ENCODE measurements at regions not wholly inside any gene's neighbourhood (a gene's known extent, or its start where the extent isn't known, plus 50 kb on each side); places are given as distances from the start of the nearest gene placed in this dataset.
"Not testable (repeated sequence)": the region's sequence is repeated elsewhere in the genome, so short reads cannot be mapped to it uniquely, and the experiment has no call there.

DNA sequence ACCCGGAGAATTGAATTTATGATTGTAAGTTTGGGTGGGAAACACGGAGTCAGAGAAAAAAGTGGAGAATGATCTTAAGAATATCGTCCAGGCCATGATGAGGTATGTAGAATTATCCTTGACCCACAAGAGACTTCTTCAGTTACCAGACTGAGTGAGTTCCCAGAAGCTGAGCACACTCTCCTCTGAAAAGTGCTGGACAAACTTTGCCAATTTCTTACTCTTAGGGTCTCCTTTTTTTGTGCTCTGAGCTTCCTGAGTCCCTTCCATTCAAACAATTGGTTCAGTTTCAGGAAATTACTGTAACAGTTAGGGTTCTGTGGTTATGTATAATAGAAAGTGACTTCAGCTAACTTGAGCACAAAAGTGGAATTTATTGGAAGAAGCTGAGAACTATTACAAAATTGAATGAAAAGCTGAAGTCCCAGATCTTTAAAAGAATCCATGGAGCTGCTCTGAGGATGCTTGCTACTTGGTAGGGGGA, 50.6 kb upstream of the EHBP1 start:
- DNase-seq = no peak

DNA sequence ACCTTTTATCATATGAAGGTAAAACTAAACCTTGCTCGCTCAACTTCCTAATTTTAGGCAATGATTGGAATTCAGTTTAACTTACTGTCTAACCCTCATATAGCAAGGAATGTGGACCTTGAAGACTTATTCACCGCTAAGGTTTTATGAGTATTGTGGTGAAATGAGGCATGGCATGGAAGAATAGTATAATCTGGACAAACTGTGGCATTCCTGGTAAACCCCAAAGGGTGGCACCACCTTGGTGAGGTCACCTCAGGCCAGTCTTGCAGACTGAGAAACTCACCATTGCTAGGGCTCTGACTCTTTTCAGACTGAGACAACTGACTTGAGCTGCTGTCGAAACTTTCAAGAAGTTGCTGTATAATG, 51.1 kb upstream of the EHBP1 start:
- no peak for DNase-seq

DNA sequence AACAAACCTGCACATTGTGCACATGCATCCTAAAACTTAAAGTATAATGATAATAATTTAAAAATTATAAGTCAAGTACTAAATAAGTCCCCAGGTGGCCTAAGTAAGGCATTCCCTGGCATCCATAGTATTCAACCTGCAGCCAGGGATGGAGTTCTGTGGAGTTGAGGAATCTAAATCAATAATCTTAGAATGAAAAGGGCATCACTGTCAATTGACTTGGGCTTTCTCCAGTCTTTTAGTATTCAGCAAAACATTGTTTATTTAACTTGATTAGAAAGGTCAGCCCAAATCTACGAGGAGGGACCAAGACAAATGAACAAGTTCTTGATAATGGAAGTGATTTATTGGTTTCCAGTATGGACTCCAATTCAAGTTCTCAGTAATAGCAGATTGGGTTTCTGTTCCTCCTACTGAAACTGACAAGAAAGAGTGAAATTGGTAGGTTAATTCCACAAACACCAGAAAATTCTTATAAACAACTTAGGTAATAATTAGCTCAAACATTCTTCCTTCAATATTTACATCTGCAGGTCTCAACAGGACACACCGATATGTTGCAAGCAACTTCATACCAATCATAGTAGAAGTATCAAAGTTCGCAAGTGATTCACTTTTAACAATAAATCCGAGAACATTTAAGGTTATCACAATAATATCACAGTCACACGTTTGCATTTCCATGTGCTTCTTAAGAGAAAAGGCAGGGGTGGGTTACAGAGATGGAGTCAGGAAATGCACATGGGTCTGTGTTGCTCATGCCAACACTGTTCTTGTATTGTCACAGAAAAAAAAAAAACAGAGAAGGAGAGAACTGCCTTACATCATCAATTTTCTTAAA, 51.7 kb upstream of the EHBP1 start:
- no peak for DNase-seq

DNA sequence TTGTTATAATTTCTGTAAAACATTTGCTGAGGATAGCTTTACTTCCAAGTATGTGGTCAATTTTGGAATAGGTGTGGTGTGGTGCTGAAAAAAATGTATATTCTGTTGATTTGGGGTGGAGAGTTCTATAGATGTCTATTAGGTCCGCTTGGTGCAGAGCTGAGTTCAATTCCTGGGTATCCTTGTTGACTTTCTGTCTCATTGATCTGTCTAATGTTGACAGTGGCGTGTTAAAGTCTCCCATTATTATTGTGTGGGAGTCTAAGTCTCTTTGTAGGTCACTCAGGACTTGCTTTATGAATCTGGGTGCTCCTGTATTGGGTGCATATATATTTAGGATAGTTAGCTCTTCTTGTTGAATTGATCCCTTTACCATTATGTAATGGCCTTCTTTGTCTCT, 56.4 kb upstream of the EHBP1 start:
- not testable (repeated sequence) for DNase-seq

DNA sequence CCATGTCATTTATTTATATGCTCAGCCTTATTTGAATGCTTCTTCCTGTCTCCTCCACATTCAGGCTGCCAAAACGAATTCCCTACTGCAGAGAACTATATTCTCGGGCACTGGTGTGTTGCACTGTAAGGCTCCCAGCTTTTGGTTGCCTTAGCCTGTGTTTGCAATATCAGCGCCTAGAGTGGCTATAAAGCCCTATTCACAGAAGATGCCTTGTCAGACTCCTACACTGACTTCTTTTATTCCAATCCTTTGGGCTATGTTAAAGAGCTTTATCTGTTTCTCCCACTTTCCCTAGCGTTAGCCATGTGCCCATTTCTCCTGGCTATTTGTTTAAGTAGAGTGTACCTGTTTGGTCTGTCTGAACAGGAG, 62.4 kb upstream of the EHBP1 start:
- DNase-seq = no peak

DNA sequence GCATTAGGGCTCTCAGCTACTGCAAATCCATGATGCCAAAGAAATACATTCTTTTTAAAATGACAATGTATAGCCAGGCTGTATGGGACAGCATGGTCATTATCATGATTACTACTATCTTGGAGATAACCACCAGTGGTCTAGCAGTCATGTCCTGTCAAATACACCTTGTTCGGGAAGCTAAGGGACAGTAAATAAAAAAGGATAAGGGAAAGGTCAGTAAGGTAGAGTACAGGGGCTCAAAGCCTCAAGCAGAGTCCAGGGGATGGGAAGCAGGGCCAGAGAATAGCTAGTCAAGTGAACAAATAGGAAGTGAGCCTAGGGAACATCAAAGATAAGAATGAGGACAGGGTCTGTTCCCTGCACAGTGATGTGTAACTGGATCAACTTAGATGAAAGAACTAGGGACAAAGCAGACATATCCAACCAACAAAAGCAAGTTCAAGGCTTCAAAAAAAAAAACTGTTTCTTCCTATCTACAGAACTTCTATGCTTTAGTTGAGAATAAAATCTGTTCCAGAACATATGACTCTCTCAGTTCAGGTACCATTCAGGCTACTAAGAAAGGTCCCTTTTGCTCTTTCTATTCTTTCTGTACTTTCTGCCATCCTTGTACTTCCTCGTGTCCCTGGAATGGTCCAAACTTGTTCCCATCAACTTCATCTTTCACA, 62.9 kb upstream of the EHBP1 start:
- no peak for DNase-seq

DNA sequence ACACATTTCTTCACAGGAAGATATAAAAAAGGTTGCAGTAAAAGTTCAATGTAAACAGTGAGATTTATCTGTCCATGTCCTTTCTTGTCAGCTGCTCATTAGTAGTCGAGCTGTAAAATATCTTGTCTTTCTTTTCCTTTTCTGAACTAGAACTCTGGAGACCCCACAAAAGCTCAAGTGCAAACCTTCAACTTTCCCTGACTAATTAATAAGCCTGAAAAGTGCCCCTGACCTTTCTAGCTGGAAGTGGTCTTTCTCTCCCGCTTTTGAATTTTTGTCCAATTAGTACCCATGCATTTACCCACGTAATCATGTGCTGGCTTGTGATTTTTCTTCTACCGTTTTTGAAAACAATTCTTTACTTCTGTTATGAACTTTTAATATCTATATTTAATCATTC, 63.6 kb upstream of the EHBP1 start:
- no peak for DNase-seq

DNA sequence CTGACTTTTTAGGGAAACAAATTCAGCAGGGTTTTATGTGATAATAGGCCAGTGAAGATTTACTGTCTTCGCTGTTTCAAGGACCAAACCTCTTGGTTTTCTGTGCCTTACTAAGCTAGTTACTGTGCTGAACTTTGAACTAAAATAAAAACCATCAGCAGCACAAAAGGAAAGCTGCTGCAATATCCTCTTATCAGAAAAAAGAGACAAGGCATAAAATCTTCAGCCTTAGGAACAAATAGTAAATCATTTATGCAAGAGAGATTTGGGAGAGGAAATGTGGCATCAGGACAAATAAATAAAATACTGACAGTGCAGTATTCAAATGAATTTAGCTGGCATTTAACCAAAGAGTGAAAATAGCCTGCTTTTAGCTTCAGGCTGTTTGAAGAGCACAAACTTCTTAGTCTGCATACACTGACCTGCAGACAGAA, 64.1 kb upstream of the EHBP1 start:
- no peak for DNase-seq

DNA sequence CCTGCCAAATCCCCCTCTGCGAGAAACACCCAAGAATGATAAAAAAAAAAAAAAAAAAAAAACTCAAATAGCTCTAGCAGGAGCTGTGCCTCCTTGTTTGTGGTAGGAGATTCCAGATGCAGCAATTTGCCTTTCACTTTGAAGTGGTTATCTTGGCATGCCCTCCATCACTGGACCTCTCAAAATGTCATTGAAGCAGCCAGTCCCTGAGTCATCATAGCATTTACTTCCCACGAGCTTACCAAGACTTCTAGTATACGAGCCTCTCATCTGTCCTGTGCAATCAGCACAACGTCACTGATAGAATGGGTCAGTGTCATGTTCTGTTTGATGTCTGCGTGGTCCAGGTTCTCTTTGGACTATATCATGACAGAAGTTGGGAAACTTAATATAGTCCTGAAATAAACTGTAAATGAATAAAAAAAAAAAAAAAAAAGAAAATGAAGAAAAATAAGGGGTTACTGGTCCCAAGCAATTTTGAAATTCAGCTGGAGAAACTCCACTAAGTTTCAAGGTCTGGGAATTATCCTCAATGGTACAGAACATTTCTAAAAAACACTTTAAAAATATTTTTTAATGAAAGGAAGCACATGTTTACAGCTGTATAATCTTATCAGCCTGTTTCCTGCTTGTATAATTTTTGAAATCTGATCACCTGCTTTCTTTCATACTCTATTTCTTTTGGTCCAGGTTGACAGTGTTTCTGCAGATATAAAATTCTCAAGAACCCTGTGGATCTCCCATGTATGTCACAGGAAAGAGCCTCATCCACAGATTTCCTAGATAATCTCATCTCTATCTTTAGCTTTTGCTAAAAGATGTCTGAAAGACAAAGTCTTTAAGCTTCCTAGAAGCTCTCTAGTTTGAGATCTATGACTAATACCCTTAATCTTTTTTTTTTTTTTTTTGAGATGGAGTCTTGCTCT, 74.1 kb upstream of the EHBP1 start:
- DNase-seq = no peak

DNA sequence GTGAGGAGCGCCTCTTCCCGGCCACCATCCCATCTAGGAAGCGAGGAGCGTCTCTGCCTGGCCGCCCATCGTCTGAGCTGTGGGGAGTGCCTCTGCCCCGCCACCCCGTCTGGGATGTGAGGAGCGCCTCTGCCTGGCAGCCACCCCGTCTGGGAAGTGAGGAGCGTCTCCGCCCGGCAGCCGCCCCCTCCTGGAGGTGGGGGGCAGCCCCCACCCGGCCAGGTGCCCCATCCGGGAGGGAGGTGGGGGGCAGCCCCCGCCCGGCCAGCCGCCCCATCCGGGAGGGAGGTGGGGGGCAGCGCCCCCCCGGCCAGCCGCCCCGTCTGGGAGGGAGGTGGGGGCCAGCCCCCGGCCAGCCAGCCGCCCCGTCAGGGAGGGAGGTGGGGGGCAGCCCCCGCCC, 75.3 kb upstream of the EHBP1 start:
- not testable (repeated sequence) for DNase-seq

DNA sequence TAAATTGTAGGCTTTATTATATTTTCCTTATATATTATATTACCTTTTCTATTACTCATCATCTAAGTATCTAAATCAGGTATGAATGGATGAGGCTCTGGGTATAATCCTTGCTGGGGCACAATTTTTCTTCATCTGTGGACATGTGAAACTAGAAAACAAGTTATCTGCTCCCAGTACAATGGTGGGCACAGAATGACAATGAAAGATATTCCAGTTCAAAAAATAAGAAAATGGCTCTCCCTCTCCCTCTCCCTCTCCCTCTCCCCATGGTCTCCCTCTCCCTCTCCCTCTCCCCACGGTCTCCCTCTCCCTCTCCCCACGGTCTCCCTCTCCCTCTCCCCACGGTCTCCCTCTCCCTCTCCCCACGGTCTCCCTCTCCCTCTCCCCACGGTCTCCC, 76.2 kb upstream of the EHBP1 start:
- DNase-seq = not testable (repeated sequence)

DNA sequence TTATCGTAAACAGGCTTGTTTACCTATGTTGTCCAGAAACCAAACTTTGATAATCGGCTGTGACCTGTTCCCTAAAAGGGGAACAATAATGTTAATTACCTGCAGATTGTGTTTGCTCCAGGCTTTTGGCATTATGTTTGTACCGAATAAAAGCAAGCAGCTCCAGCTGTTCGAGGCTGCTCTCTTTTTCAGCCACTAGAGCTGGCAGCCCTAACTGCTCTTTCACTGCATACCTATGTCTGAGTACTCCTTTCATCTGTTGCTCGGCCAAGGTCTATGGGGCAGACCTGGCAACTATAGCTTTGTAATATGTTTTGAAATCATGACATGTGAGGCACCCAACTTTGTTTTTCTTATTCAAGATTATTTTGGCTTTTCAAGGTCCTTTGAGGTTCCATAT, 77.8 kb upstream of the EHBP1 start:
- DNase-seq = no peak

DNA sequence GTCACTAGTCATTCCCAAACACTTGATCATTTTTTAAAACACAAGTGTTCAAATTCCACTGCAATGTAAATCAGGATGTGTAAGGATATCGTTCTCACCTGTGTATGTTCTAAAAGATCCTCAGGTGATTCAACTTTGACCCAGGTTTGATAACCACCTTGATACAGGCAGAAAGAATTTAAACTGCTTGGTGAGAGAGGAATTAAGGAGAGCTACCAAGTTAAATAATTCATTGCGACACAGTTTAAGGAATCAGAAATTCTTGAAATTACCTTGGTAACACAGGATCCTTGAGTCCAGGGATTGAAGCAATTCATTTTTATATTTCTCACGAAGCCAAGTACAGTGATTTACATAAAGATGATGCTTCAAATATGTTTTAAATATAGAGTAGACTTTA, 80.7 kb upstream of the EHBP1 start:
- DNase-seq = no peak

DNA sequence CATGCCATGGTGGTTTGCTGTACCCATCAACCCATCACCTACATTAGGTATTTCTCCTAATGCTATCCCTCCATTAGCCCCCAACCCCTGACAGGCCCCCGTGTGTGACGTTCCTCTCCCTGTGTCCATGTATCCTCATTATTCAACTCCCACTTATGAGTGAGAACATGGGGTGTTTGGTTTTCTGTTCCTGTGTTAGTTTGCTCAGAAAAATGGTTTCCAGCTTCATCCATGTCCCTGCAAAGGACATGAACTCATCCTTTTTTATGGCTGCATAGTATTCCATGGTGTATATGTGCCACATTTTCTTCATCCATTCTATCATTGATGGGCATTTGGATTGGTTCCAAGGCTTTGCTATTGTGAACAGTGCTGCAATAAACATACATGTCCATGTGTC, 89.0 kb upstream of the EHBP1 start:
- not testable (repeated sequence) for DNase-seq

DNA sequence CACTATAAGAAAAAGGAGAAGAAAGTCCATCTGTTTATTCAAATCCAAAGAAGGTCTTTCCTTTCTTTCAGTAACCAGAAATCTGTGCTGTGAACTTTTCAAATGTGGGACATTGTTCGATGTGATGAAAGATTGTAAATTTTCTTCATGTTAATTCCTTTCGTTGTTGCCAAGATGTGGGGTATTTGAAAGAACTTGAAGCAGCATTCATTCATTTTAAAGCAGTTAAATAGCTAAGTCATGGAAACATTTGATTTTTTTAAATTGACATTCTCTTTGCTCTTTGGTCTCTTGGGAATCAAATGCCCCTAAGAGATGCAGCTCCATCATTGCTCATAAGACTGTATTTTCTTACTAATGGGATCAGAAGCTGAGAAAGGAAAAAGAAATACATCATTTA, 93.7 kb upstream of the EHBP1 start:
- DNase-seq = no peak

DNA sequence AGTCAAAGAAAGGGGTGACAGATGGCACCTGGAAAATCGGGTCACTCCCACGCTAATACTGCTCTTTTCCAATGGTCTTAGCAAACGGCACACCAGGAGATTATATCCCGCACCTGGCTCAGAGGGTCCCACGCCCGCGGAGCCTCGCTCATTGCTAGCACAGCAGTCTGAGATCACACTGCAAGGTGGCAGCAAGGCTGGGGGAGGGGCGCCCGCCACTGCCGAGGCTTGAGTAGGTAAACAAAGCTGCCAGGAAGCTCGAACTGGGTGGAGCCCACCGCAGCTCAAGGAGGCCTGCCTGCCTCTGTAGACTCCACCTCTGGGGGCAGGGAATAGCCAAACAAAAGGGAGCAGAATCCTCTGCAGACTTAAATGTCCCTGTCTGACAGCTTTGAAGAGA, 99.5 kb upstream of the TMEM17 start:
- not testable (repeated sequence) for DNase-seq

DNA sequence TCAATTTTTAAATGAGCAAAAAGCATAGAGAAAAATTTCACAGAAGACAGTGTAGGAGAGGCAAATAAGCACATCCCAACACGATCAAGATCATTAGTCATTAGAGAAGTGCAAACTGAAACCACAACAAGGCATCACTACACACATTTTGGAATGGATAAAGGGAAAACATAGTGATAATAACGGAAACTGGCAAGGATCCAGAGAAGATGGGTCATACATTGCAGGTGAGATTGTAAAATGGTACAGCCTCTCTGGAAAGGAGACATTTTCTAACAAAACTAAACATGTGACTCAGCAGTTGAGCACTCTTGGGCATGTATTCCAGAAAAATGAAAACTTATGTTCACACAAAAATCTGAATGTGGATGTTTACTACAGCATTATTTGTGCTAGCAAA, 98.3 kb upstream of the TMEM17 start:
- DNase-seq = no peak

DNA sequence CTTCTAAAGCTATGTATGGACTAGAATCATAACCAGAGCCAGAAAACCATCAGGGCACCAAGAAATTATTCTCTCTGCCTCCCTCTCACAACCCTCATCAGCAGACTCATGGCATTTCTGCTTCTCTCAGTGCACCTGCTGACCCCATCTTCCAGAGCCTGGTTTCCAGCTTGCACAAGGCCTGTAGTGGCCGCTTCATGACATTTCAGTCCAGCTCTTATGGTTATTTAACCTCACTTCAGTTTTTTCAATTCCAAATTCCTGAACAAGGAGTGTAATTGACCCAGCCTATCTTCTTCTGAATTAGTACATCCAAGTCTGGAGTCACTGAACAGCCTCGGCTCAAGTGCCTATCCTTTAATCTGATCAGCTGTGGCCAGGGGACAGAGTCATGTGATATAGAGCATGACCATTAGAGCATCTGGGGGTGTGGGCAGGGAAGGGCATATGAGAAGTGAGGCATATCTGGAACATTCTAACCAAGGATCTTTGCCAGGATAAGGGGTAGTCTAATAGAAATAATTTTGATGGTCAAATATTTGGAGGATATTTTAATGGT, 97.2 kb upstream of the TMEM17 start:
- no peak for DNase-seq

DNA sequence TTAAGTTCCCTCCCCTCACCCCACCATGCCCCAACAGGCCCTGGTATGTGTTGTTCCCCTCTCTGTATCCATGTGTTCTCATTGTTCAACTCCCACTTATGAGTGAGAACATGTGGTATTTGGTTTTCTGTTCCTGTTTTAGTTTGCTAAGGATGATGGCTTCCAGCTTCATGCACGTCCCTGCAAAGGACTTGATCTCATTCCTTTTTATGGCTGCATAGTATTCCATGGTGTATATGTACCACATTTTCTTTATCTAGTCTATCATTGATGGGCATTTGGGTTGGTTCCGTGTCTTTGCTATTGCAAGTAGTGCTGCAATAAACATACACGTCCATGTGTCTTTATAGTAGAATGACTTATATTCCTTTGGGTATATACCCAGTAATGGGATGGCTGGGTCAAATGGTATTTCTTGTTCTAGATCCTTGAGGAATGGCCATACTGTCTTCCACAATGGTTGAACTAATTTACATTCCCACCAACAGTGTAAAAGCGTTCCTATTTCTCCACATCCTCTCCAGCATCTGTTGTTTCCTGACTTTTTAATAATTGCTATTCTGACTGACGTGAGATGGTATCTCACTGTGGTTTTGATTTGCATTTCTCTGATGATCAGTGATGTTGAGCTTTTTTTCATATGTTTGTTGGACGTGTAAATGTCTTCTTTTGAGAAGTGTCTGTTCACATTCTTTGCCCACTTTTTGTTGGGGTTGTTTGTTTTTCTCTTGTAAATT, 93.8 kb upstream of the TMEM17 start:
- not testable (repeated sequence) for DNase-seq

DNA sequence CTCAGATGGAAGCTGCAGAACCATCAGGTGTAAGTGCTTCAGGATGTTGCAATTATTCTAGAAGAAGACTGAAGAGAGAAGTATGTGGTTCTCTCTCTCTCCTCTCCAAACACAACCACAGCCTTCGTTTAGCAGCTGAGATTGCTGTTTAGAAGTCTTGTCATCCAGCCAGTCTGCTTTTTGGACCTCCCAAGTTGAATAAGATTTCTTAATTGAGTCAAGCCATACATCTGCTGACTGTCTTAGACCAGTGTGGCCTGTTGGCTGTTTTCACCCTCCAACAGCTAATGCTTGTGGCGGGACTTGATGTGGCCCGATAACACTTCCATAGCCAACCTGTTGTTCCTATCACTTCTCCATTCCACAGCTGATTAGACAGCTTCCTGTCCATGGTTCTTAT, 91.3 kb upstream of the TMEM17 start:
- no peak for DNase-seq

DNA sequence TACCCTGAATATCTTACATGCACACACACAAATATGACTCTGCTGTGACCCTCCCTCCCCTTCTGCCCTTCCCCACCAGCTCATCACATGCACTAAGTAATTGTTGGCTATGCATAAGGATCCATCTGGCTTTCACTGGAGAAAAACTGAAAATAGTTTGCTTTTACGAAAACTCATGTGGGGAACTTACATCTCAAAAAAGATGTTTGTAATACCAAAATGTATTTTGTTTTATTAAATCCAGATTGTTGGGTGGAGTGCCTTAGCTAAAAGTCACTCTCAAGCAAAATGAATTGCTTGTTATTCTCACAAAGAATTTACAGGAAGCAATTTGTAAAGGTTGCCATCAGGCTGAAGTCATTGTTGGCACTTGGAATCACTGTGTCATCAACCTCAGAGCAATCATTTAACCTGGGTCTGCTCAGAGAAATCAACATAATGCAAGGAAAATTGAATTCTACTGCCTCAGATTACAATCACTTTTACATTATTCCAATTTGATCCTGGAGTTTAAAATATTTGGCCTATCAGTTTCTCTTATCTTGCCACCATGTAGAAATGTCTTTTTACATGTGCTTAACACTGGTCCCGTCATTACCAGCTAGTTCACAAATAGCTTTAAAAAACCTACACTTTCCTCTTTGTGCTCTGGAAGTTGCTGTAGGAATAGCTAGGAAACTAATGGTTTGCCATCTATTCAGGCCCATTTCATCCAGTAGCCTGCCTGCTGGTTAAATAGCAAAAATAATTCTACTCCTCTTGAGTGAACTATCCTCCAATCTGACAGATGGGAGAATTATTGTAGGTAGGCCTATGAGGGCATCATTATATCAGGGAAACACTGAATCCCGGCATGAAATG, 90.3 kb upstream of the TMEM17 start:
- no peak for DNase-seq
